Kidney (tissue), 13 donors: ENCODE measurements at regions not wholly inside any gene's neighbourhood (a gene's known extent, or its start where the extent isn't known, plus 50 kb on each side); places are given as distances from the start of the nearest gene placed in this dataset.
A peak's percentile ranks its signal among the peaks of the same experiment; 100 is the strongest.
"Not testable (repeated sequence)": the region's sequence is repeated elsewhere in the genome, so short reads cannot be mapped to it uniquely, and the experiment has no call there.

Experiments used
- DNase-seq, 5 donors: peaks; one replicate each; pipeline ENCODE4 v3.0.0-alpha.2; 2013 to 2020
- FAIRE-seq: peaks from 2 replicates; lab custom pipeline; 2012; peaks lifted over from hg19 to GRCh38; lab: Jason Lieb, UNC
- H3K27ac ChIP-seq, 2 donors: one replicate each; pipeline ENCODE4 v1.7.0; 2013; ENCODE audit warnings: low read depth in 2 of 2, low read length in 2 of 2, inconsistent platforms in 1 of 2
- H3K27me3 ChIP-seq: one replicate; pipeline ENCODE4 v1.7.1; 2013; ENCODE audit warnings: low read length, inconsistent platforms; ENCODE audit not compliant: control insufficient read depth, insufficient read depth
- H3K36me3 ChIP-seq, 3 donors: one replicate each; pipeline versions ENCODE4 v1.7.0 to v1.7.1; 2013; ENCODE audit warnings: low read length in 3 of 3, control low read depth in 1 of 3, inconsistent platforms in 1 of 3; ENCODE audit not compliant: insufficient read depth in 3 of 3, control insufficient read depth in 2 of 3
- H3K4me1 ChIP-seq, 3 donors: one replicate each; pipeline versions ENCODE4 v1.7.0 to v1.7.1; 2013; ENCODE audit warnings: low read length in 3 of 3, inconsistent platforms in 1 of 3, low read depth in 1 of 3; ENCODE audit not compliant: control insufficient read depth in 2 of 3, insufficient read depth in 2 of 3
- H3K4me3 ChIP-seq, 3 donors: one replicate each; pipeline versions ENCODE4 v1.7.0 to v1.8.1; 2013; ENCODE audit warnings: low read length in 3 of 3, control low read depth in 1 of 3, inconsistent platforms in 1 of 3
- H3K9ac ChIP-seq, 3 donors: one replicate each; pipeline versions ENCODE4 v1.7.0 to v1.7.1; 2013; ENCODE audit warnings: low read length in 3 of 3, control low read depth in 1 of 3, inconsistent platforms in 1 of 3
- H3K9me3 ChIP-seq, 3 donors: one replicate each; pipeline versions ENCODE4 v1.7.0 to v1.7.1; 2013; ENCODE audit warnings: low read length in 3 of 3, control low read depth in 1 of 3, inconsistent platforms in 1 of 3; ENCODE audit not compliant: control insufficient read depth in 2 of 3, insufficient read depth in 1 of 3
- intact Hi-C: fragments of 100-400 bp; cut with DNase I; formaldehyde crosslinking; loops from one replicate; pipeline ENCODE4 v1.11.1; 2022
- TF ChIP-seq, protein P1 (sequence below): IDR thresholded peaks from 3 replicates; pipeline ENCODE4 v1.5.1; 2012; ENCODE audit warnings: mild to moderate bottlenecking, moderate library complexity, borderline replicate concordance; ENCODE audit not compliant: insufficient read depth; ENCODE audit errors: extremely low read depth
- donor health status: control.
- donor health status: control.
- donor health status: control.
- donor health status: control.
- donor health status: control.
- donor health status: DM: yes; HTN: yes; CAD: no.
- donor health status: Normal renal cell carcinoma (clear cell type).

DNA sequence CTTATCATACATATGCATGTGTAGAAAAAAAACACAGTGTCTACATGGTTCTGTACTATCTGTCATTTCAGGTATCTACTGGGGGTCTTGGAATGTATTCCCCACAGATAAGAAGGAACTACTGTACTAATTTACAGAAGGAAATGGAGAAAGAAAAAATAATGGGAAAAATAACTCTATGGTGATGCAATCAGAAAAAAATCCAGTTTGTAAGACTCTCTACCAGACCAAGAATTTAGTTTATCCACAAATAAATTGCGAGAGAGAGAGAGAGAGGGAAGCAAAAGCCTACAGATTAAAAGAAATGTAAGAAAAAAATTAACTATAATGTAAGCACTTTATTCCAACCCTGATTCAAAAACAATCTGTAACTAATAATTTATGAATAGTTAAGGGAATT, 708.6 kb upstream of the ZNF608 start:
- Histone ChIP-seq H3K27ac (no peak overlapping the region), H3K9ac (no peak overlapping the region), H3K36me3 (no peaks in the 10 kb centered on the region), H3K27me3 (no peaks in the 10 kb centered on the region), H3K4me1 (no peaks in the 10 kb centered on the region), H3K9me3 (no peaks in the 10 kb centered on the region), H3K4me3 (no peak overlapping the region)
- TF ChIP-seq, protein P1, sequence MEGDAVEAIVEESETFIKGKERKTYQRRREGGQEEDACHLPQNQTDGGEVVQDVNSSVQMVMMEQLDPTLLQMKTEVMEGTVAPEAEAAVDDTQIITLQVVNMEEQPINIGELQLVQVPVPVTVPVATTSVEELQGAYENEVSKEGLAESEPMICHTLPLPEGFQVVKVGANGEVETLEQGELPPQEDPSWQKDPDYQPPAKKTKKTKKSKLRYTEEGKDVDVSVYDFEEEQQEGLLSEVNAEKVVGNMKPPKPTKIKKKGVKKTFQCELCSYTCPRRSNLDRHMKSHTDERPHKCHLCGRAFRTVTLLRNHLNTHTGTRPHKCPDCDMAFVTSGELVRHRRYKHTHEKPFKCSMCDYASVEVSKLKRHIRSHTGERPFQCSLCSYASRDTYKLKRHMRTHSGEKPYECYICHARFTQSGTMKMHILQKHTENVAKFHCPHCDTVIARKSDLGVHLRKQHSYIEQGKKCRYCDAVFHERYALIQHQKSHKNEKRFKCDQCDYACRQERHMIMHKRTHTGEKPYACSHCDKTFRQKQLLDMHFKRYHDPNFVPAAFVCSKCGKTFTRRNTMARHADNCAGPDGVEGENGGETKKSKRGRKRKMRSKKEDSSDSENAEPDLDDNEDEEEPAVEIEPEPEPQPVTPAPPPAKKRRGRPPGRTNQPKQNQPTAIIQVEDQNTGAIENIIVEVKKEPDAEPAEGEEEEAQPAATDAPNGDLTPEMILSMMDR = no peak
- FAIRE-seq (no peak), DNase-seq (no peak)
- intact Hi-C loops = no loop called here

DNA sequence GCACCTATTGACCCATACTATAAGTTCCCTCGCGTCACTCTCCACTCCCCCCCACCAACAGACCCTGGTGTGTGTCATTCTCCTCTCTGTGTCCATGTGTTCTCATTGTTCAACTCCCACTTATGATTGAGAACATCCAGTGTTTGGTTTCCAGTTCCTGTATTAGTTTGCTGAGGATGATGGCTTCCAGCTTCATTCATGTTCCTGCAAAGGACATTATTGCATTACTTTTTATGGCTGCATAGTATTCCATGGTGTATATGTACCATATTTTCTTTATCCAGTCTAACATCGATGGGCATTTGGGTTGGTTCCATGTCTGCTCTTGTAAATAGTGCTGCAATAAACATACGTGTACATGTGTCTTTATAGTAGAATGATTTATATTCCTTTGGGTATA, 709.6 kb upstream of the ZNF608 start:
- H3K9ac ChIP-seq, H3K36me3 ChIP-seq, H3K27me3 ChIP-seq, H3K9me3 ChIP-seq, DNase-seq, FAIRE-seq, H3K27ac ChIP-seq, H3K4me1 ChIP-seq, H3K4me3 ChIP-seq, intact Hi-C loops: not testable (repeated sequence)

DNA sequence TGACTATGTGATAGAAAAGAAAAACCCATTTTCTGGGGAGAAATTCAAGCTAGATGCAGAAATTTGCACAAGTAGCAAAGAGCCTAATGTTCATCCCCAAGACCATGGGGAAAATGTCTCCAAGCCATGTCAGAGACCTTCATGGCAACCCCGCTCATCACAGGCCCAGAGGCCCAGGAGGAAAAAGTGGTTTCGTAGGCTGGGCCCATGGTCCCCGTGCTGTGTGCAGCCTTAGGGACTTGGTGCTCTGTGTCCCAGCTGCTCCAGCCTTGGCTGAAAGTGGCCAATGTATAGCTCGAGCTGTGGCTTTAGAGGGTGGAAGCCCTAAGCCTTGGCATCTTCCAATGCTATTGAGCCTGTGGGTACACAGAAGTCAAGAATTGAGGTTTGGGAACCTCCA, 711.2 kb upstream of the ZNF608 start:
- FAIRE-seq (no peak), DNase-seq (no peak)
- Histone ChIP-seq H3K9ac (no peak overlapping the region), H3K27me3 (no peaks in the 10 kb centered on the region), H3K9me3 (no peaks in the 10 kb centered on the region), H3K36me3 (no peaks in the 10 kb centered on the region), H3K4me3 (no peak overlapping the region), H3K4me1 (no peaks in the 10 kb centered on the region), H3K27ac (no peak overlapping the region)
- intact Hi-C loops = no loop called here
- TF ChIP-seq, protein P1 = no peak

DNA sequence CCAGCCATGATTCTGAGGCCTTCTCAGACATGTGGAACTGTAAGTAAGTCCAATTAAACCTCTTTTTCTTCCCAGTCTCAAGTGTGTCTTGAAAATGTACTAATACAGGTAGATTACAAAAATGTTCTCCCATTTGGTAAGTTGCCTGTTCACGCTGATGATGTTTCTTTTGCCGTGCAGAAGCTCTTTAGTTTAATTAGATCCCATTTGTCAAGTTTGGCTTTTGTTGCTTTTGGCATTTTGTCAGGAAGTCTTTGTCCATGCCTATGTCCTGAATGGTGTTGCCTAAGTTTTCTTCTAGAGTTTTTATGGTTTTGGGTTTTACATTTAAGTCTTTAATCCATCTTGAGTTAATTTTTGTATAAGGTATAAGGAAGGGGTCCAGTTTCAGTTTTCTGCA, 712.5 kb upstream of the ZNF608 start:
- H3K27me3 ChIP-seq, H3K27ac ChIP-seq, H3K36me3 ChIP-seq, H3K4me1 ChIP-seq, intact Hi-C loops, DNase-seq, FAIRE-seq, H3K4me3 ChIP-seq, H3K9me3 ChIP-seq, H3K9ac ChIP-seq: not testable (repeated sequence)

DNA sequence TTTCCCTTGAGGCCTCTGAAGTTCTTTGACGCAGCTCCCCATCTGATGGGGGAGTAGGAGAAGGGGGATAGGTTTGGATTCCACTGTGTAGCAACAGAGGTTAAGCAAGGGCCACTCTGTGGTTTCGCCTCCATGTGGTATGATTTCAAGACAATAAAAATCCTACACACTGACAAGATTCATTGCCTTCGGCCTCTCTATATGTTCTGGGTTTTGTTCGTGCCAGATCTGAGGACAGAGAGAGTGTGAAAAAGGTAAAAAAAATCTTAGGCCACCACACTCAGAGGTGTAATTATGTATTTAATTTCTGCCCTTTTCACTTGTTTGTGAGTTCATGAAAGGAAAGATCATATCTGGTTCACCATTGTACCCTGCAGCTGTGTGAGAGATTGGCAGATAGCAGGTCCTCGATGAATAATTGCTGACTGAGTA, 715.2 kb upstream of the ZNF608 start:
- Histone ChIP-seq H3K9ac (no peak overlapping the region), H3K27ac (no peak overlapping the region), H3K36me3 (no peaks in the 10 kb centered on the region), H3K4me3 (no peak overlapping the region), H3K9me3 (no peaks in the 10 kb centered on the region), H3K27me3 (no peaks in the 10 kb centered on the region), H3K4me1 (no peaks in the 10 kb centered on the region)
- TF ChIP-seq, protein P1 = no peak
- intact Hi-C loops = no loop called here
- no peak for FAIRE-seq
- peak in 2 of 5 donors; percentile 18 to 27 for DNase-seq
